ENCODE measurements at regions not wholly inside any gene's neighbourhood (a gene's known extent, or its start where the extent isn't known, plus 50 kb on each side); places are given as distances from the start of the nearest gene placed in this dataset.

DNA sequence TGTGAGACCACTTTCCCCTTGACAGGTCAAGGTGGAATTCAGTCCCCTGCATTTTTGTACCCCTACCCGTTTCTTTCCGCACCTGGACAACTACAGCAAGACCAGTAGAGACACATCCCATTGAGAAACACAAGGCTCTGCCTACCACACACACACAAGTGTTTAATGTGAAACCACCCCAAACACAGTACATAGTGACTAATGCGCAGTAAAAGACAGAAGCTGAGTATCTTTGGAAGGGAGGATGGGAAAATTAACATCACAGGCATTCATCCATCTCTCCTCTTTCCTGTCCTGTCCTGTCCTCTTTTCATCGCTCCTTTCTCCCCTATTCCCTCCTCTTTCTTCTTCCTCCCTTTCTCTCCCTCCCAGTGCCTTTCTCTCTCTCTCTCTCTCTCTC, 64.8 kb downstream of the SCN11A start:
- Mint-ChIP-seq H3K4me1 (ENCODE audit: low read depth, unreplicated experiment) (no peaks in the 10 kb centered on the region), H3K27ac (ENCODE audit: unreplicated experiment) (no peak overlapping the region), H3K27me3 (ENCODE audit: insufficient read depth, unreplicated experiment) (peaks cover 11% of the 10 kb centered on the region), H3K9me3 (ENCODE audit: unreplicated experiment) (no peaks in the 10 kb centered on the region), H3K4me3 (ENCODE audit: unreplicated experiment) (no peak overlapping the region), H3K36me3 (ENCODE audit: insufficient read depth, unreplicated experiment) (no peaks in the 10 kb centered on the region)
- H3K27me3 ChIP-seq (replicated peaks; ENCODE audit: control insufficient read depth, insufficient read depth, low read length): no peaks in the 10 kb centered on the region
- POLR2A ChIA-PET: no interaction called here
- H3K9me3 ChIP-seq: no peaks in the 10 kb centered on the region
- TF ChIP-seq, protein P1, sequence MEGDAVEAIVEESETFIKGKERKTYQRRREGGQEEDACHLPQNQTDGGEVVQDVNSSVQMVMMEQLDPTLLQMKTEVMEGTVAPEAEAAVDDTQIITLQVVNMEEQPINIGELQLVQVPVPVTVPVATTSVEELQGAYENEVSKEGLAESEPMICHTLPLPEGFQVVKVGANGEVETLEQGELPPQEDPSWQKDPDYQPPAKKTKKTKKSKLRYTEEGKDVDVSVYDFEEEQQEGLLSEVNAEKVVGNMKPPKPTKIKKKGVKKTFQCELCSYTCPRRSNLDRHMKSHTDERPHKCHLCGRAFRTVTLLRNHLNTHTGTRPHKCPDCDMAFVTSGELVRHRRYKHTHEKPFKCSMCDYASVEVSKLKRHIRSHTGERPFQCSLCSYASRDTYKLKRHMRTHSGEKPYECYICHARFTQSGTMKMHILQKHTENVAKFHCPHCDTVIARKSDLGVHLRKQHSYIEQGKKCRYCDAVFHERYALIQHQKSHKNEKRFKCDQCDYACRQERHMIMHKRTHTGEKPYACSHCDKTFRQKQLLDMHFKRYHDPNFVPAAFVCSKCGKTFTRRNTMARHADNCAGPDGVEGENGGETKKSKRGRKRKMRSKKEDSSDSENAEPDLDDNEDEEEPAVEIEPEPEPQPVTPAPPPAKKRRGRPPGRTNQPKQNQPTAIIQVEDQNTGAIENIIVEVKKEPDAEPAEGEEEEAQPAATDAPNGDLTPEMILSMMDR (IDR thresholded peaks at IDR 0.05; ENCODE audit: insufficient read depth in 1 of 2, low read depth in 1 of 2, low read length in 1 of 2, severe bottlenecking in 1 of 2, unreplicated experiment in 1 of 2): no peak
- no peak for DNase-seq
- no peaks in the 10 kb centered on the region for H3K36me3 ChIP-seq (ENCODE audit: control insufficient read depth, insufficient read depth, low read length)
- BruUV-seq (replicated peaks): no TSS peak
- CTCF ChIA-PET: no interaction called here
- H3K4me1 ChIP-seq: no peaks in the 10 kb centered on the region
- intact Hi-C loops (cut with micrococcal nuclease; ENCODE audit: unreplicated experiment): no loop called here
- H3K4me3 ChIP-seq (ENCODE audit: low read depth, low read length): no peak overlapping the region

DNA sequence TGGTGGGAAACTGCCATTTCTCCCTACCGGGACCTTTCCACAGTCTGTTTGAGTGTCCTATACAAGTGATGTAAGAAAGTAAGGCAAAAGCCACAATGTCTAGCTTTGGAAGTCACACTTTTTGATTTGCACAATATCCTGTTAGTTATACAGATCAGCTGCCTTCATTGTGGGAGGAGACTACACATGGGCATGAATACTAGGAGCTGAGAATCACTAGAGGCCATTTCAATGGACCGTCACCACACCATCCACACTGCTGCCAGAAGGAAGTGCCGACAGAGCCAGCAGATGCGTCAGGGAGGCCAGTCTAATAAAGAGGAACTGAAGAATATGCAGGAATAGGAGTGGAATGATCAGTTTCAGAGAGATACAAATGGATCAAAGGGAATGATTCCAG, 65.8 kb downstream of the SCN11A start:
- Histone ChIP-seq H3K27me3 (replicated peaks; ENCODE audit: control insufficient read depth, insufficient read depth, low read length) (no peaks in the 10 kb centered on the region; the same call in 1 of the 2 replicates), H3K4me3 (ENCODE audit: low read depth, low read length) (no peak overlapping the region), H3K4me1 (no peaks in the 10 kb centered on the region), H3K36me3 (ENCODE audit: control insufficient read depth, insufficient read depth, low read length) (no peaks in the 10 kb centered on the region), H3K9me3 (no peaks in the 10 kb centered on the region)
- Mint-ChIP-seq H3K9me3 (ENCODE audit: unreplicated experiment) (no peaks in the 10 kb centered on the region), H3K4me3 (ENCODE audit: unreplicated experiment) (no peak overlapping the region), H3K36me3 (ENCODE audit: insufficient read depth, unreplicated experiment) (no peaks in the 10 kb centered on the region), H3K27ac (ENCODE audit: unreplicated experiment) (no peak overlapping the region), H3K4me1 (ENCODE audit: low read depth, unreplicated experiment) (no peaks in the 10 kb centered on the region), H3K27me3 (ENCODE audit: insufficient read depth, unreplicated experiment) (peaks cover 14% of the 10 kb centered on the region)
- TF ChIP-seq, protein P1 (IDR thresholded peaks at IDR 0.05; ENCODE audit: insufficient read depth in 1 of 2, low read depth in 1 of 2, low read length in 1 of 2, severe bottlenecking in 1 of 2, unreplicated experiment in 1 of 2): no peak
- DNase-seq: no peak
- no TSS peak for BruUV-seq (replicated peaks)
- POLR2A ChIA-PET: no interaction called here
- CTCF ChIA-PET: no interaction called here
- intact Hi-C loops (cut with micrococcal nuclease; ENCODE audit: unreplicated experiment): no loop called here

DNA sequence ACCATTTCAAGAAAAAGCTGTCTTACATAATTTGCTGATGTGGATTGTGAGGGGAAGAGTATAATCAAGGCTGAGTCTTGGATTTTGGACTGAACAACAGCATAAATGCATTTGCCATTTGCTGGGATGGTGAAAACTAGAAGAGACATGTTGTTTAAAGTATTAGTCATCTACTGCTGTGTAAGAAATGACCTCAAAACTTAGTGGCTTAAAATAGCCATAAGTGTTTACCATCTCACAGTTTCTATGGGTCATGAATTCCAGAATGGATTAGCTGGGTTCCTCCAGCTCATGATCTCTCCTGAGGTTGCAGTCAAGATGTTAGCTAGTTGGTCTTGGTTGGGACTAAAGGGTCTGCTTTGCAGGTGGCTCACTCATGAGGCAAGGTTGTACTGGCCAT, 66.2 kb downstream of the SCN11A start:
- Histone ChIP-seq H3K4me3 (ENCODE audit: low read depth, low read length) (no peak overlapping the region), H3K36me3 (ENCODE audit: control insufficient read depth, insufficient read depth, low read length) (no peaks in the 10 kb centered on the region), H3K4me1 (no peaks in the 10 kb centered on the region), H3K27me3 (replicated peaks; ENCODE audit: control insufficient read depth, insufficient read depth, low read length) (no peaks in the 10 kb centered on the region; the same call in 1 of the 2 replicates), H3K9me3 (no peaks in the 10 kb centered on the region)
- H3K9me3 Mint-ChIP-seq (ENCODE audit: unreplicated experiment): no peaks in the 10 kb centered on the region
- no peak for DNase-seq
- no peak overlapping the region for H3K4me3 Mint-ChIP-seq (ENCODE audit: unreplicated experiment)
- BruUV-seq (replicated peaks): no TSS peak
- H3K27me3 Mint-ChIP-seq (ENCODE audit: insufficient read depth, unreplicated experiment): peaks cover 14% of the 10 kb centered on the region
- no peaks in the 10 kb centered on the region for H3K36me3 Mint-ChIP-seq (ENCODE audit: insufficient read depth, unreplicated experiment)
- H3K27ac Mint-ChIP-seq (ENCODE audit: unreplicated experiment): no peak overlapping the region
- intact Hi-C loops (cut with micrococcal nuclease; ENCODE audit: unreplicated experiment): no loop called here
- no peaks in the 10 kb centered on the region for H3K4me1 Mint-ChIP-seq (ENCODE audit: low read depth, unreplicated experiment)
- POLR2A ChIA-PET: no interaction called here
- CTCF ChIA-PET: no interaction called here
- TF ChIP-seq, protein P1 (IDR thresholded peaks at IDR 0.05; ENCODE audit: insufficient read depth in 1 of 2, low read depth in 1 of 2, low read length in 1 of 2, severe bottlenecking in 1 of 2, unreplicated experiment in 1 of 2): no peak
